HG03066 (cell line): ENCODE measurements at regions not wholly inside any gene's neighbourhood (a gene's known extent, or its start where the extent isn't known, plus 50 kb on each side); places are given as distances from the start of the nearest gene placed in this dataset.
"Not testable (repeated sequence)": the region's sequence is repeated elsewhere in the genome, so short reads cannot be mapped to it uniquely, and the experiment has no call there.

ENCODE experiments used
- ATAC-seq: cut with Tn5 transposase; IDR thresholded peaks from one replicate; pipeline ENCODE4 v1.9.1; 2021; ENCODE audit warnings: low read depth; ENCODE audit not compliant: unreplicated experiment

DNA sequence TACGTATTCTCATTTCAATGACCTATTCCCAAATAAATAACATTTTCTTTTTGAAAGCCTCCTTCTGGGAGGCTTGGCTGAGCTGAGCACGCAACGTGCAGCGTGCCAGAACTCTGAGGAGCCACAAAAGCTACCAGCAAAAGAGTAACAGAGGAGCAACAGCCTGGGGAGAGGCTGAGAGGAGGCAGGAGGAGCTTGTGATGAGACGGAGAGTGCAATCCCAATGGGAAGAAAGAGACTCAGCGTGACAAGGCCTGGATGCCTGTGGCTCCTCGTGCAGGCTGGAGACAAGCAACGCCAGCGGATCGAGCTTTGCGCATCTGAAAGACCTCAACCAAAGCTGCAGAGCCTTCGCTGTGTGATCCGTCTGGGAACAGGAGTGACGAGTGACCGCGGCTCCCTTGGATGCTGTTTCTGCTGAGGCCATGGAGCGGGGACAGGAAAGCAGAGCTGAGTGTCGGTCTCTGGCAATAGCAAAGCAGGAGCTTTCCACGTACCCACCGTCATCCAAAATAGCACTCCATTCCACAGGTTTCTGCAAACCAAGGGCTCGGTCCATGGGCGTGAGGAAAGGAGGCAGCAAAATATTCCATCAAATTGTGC lies 171.7 kb upstream of the PFKP start:
- ATAC-seq: no peak

- no peak for ATAC-seq
These were observed 173.4 kb upstream of the PFKP start for GRCh38 chr10:2893991-2894390.

DNA sequence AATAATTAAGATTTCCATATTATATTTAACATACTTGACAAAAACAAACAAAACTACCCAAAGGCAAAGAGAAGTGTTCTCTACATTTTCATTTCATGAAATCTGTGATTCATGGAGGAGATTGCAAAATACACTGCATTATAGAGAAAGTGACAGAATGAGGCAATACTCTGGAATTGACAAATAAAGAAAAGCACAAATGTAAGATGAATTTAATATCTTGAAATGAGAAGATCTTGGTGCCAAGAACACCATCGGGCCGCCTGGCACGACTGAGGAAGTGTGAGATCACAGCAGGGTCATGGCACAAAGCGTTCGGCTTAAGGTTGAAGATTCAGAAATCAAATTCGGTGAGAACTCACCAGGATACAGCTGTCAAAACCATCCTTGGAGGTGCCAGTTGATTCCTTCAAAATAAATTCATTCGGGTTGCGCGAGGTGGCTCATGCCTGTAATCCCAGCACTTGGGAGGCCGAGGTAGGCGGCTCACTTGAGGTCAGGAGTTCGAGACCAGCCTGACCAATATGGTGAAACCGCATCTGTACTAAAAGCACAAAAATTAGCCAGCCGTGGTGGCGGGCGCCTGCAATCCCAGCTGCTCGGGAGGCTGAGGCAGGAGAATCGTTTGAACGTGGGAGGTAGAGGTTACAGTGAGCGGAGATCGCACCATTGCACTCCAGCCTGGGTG lies 174.0 kb upstream of the PFKP start:
- ATAC-seq: no peak

- ATAC-seq: no peak
These were observed 175.6 kb upstream of the PFKP start for GRCh38 chr10:2891770-2892124.

DNA sequence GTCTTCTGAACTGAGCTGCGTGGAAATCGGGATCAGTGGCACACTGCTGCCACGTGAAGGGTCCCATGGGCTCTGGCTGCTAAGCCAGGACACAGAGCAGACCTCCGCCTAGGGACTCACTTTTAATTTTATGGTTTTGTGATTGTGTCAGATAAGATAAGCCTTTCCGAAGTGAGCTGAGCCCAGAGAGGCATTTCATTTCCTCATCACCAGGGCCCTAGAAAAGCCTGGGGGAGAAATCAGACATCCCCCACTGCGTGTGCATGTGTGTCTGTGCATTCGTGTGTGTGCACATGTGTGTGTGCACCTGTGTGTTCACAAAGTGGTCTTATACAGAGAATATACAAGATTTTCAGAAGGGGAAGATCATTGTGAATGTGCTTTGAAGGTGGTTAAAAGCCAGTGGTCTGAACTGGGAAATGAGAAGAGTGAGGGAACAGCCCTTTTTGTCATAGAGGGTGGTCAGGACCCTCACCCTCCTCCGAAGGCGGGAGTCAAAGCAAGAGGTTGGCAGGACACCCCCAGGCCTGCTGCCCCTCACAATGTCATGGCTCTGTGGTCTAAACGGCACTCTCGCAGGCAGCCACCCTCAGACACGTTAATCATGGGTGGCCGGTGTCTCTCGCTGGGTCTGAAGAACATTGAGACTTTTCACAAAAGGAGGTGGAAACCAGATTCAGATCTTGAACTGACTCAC lies 176.1 kb upstream of the PFKP start:
- no peak for ATAC-seq

GRCh38 chr10:2890093-2890492 lies 177.3 kb upstream of the PFKP start:
- no peak for ATAC-seq

GRCh38 chr10:2888403-2889004 lies 178.8 kb upstream of the PFKP start:
- no peak for ATAC-seq

GRCh38 chr10:2887391-2888070 lies 179.8 kb upstream of the PFKP start:
- no peak for ATAC-seq

DNA sequence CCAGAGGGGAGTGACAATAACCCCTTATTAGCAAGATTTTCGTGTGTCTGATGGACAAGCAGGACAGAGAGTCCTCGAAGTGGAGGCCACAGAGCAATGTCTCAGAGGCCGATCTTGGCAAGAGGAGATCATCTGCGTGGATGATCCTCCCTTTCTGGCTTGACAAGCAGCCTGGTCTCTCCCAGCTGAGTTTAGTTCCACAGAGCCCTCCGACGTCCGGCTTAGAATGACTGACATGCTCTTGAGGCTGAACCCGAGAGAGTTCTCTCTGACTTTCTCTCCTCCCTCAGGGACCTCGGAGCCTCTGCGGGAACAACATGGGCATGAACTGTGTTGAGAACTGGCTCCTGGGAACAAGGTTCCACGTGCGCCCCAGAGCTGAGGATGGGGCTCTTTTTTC lies 180.7 kb upstream of the PFKP start:
- no peak for ATAC-seq

DNA sequence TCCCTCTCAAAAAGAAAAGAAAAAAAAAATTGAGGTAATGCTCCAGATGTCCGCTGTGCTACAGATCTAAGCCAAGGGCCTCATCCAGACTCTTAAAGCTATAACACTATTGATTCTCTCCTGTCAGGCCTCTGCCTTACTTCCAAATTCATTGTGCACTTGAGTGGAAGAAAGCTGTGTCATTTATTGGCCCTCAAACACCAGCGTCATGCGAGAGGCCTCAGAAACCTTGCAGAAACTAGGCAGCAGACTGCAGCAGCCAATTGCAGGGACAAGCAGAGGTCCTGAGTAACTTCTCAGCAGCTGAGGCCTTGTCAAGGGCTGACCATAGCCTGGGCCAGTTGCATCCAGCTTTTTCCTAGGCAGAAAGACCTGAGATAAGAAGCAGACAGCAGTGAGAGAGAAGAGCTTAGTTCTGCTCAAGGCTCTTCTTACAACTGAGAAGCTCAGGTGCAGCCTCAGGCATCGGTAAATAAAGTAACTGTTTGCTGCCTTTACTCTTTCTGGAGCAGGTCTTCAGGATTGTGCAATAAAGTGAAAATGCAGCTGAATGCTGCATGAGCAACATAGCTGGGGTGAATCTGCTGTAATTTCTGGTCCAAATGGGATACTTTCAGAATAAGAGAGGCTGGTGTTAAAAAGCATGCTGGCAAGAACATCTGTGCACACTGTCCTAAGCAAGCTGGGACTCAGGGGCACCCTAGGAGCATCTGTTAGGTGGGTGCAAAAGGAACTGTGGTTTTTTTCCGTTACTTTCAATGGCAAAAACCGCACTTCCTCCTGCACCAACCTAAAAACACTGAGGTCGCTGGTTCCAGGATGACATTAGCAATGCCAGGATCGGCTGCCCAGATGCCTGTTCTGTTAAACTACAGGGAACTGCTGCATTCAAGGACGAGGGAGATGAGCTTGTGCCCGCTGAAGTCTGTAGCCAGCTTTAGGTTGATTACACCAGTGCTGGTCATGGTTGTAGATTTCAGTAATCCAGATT lies 181.8 kb upstream of the PFKP start:
- no peak for ATAC-seq

- not testable (repeated sequence) for ATAC-seq
These were observed 183.3 kb upstream of the PFKP start for GRCh38 chr10:2883983-2884540.

- ATAC-seq: no peak
These were observed 184.1 kb upstream of the PFKP start for GRCh38 chr10:2883238-2883637.

DNA sequence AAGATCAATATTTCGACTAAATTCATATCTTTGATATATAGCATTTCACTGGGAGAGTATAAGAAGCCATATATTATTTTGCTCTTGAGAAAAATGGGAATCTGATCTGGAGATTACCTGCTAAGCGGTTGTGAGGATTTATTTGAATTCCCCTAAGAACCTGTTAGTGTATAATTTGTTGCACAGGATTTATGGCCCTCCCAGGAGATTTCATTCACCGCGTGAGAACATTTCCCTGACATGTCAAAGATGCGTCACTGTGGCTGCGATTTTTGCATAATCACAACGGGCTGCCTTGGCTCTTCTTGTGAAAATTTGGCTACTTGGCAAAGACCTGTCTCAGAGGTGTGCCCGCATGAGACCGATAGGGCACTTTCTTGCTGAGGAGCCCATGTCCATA lies 184.7 kb upstream of the PFKP start:
- no peak for ATAC-seq

DNA sequence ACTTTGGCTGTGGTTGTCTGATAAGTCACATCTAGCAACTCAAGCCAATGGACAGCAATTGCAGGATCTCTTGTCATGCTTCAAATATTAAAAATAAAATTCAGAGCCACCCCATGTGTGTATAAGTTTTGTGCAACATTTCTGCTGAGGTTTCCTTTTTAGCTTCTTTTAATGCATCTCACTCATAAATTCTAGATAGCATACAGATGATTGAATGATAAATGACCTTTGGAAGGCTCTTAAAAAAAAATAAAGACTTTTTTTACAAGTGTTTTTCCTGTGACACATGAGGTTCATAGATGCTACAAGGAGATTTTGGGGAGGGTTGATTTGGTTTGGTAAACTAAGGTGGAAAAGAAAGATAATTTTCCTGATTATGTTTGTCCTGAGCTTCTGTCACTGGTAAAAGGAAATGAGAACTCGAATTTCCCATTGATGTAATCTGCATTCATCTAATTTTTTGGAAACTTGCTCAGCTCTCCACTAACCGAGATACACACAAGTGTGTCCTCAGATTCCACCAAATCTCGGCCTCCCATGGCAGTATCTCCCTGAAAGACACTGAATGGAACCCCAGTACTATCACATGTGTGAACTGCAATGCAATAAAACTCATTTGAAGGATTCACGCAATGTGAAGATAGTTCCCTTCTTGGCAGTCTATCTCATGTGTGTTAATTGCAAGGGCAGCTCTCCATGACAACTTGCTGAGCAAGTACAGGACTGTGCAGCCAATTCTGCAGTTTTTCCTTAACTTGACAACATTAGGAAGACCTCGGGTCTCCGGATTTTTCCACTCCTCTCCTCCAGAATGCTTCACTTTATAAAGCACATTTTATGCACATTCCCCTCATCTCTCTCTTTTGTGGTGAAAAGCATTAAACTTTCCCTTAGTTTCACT lies 185.4 kb upstream of the PFKP start:
- ATAC-seq: no peak

DNA sequence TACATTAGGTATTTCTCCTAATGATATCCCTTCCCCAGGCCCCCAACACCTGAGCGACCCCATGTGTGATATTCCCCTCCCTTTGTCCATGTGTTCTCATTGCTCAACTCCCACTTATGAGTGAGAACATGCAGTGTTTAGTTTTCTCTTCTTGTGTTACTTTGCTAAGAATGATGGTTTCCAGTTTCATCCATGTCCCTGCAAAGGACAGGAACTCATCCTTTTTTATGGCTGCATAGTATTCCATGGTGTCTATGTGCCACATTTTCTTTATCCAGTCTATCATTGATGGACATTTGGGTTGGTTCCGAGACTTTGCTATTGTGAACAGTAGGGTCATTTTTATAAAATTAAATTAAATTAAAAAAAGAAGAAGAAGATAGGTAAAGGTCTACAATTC lies 187.3 kb upstream of the PFKP start:
- ATAC-seq: not testable (repeated sequence)

DNA sequence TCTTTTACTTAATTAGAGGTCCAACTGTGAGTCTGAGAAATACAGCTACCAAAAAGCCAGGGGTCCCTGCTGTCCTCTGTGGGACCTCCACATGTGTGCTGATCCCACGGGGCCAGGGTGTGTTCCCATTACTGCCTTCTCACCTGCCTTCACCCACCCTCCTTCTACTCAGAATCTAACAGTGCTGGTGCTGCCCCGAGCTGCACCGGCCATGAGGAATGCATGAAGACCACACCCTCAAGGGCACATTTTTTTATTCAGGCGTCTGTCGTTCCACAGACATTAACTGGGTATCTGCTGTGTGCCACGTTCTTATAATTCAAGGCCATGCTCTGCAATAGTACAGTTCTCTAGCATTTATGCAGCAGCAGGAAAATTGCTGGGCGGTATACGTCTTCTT lies 188.5 kb upstream of the PFKP start:
- no peak for ATAC-seq

DNA sequence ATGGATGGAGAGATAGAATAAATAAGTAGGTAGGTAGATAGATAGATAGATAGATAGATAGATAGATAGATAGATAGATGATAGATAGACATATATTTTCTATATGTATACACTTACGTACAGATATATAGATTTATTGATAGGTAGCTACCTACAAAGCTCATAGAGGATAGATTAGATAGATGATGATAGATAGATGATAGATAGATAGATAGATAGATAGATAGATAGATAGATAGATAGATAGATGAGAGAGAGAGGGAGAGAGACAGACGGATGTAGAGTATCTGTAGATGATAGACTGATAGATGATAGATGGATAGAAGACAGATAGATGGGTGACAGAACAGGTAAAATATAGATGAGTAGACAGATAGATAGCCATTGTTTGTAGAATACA lies 191.3 kb upstream of the PFKP start:
- ATAC-seq: no peak

- ATAC-seq: no peak
These were observed 192.4 kb upstream of the PFKP start for GRCh38 chr10:2874963-2875362.

DNA sequence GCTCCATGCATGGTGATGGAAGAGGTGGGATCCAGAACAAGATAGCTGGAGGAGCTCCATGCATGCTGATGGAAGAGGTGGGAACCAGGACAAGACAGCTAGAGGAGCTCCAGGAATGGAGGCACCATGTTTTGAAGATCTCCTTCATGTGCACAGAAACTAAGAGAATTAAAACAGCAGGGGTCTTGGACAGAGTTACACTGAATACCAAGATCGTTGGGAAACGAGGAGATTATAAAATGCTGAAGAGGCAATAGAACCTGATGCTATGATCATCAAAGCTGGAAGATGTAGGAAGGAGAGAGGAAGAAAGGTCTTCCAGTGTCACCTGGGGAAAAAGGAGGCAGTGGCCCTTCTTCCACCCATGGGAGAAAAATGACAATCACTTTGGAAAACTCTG lies 193.6 kb upstream of the PFKP start:
- ATAC-seq: no peak
